IPS-15b (cell line): ENCODE measurements at regions not wholly inside any gene's neighbourhood (a gene's known extent, or its start where the extent isn't known, plus 50 kb on each side); places are given as distances from the start of the nearest gene placed in this dataset.

Experiments used
- H3K27me3 ChIP-seq: one replicate; pipeline ENCODE4 v1.6.1; 2013; ENCODE audit warnings: low read length; ENCODE audit not compliant: control insufficient read depth, insufficient read depth
- H3K36me3 ChIP-seq: one replicate; pipeline ENCODE4 v1.6.1; 2013; ENCODE audit warnings: low read length; ENCODE audit not compliant: control insufficient read depth, insufficient read depth
- H3K4me1 ChIP-seq: one replicate; pipeline ENCODE4 v1.6.1; 2013; ENCODE audit warnings: mild to moderate bottlenecking, low read length; ENCODE audit not compliant: control insufficient read depth, insufficient read depth
- H3K4me3 ChIP-seq: one replicate; pipeline ENCODE4 v1.5.1; 2013; ENCODE audit warnings: low read depth, low read length
- H3K9ac ChIP-seq: one replicate; pipeline ENCODE4 v1.6.1; 2013; ENCODE audit warnings: low read depth, mild to moderate bottlenecking, low read length
- H3K9me3 ChIP-seq: one replicate; pipeline ENCODE4 v1.6.1; 2013; ENCODE audit warnings: mild to moderate bottlenecking, low read length; ENCODE audit not compliant: control insufficient read depth, insufficient read depth

DNA sequence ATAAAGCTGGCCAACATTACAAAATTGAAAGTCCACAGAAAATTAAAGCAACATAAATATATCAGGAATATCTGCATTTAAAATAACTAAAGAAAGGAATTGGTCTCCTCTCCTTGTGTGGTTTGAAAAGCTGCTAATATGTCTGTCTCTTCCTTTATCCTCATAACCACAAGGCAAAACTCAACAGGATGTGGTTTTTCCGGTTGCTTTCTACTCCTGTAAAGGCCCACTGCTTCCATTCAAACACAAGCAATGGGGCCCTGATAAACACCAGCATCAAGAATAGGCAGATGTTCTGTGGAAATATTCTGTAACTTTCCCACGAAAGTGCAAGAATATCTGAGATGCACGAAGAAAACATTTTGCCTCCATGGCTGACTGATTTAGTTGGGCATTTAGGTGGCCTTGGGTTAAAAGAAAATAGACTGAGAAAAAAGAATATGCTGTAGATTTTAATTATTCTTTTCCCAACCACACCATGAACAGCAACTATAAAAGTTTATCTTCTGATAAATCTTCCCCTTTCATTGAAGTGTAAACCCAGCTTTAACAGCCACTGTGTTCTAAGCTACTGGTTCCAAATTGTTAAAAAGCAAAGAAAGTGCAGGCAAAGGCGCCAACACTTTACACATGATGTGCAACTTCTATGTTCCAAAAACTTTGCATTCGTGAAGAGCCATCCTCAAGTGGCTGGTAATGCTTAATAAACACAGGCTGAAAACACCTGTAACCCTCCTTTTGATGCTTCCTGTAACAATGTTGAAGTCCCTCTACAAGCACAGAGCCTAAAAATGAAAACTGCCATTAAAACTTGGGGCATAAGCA is 50.5 kb upstream of the NDST3 start:
- Histone ChIP-seq H3K9ac (no peak overlapping the region), H3K36me3 (no peaks in the 10 kb centered on the region), H3K9me3 (no peaks in the 10 kb centered on the region), H3K4me1 (no peaks in the 10 kb centered on the region), H3K27me3 (no peaks in the 10 kb centered on the region), H3K4me3 (no peak overlapping the region)

DNA sequence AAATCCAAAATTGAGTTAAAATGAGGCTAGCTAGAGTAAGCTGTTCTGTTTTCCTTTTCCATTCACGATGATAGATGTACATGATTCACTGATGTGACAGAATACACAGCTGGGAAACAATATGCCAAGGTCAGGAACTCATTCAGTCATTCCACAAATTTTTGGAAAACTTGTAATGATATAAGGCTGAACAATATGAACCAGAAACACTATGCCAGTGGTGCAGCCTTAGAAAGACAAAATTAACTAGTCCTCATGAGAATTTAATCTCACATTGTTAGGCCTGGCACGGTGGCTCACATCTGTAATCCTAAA is 50.0 kb upstream of the NDST3 start:
- H3K4me3 ChIP-seq: no peak overlapping the region

More for the DNA sequence above, 50.0 kb upstream of the NDST3 start:
- Histone ChIP-seq H3K9ac (no peak overlapping the region), H3K4me1 (no peaks in the 10 kb centered on the region), H3K36me3 (no peaks in the 10 kb centered on the region), H3K27me3 (no peaks in the 10 kb centered on the region), H3K9me3 (no peaks in the 10 kb centered on the region)
